Mesodermal cell (in vitro differentiated cells): ENCODE measurements at regions not wholly inside any gene's neighbourhood (a gene's known extent, or its start where the extent isn't known, plus 50 kb on each side); places are given as distances from the start of the nearest gene placed in this dataset.

ENCODE experiments used
- H3K27ac ChIP-seq: 2 replicates; pipeline ENCODE4 v1.7.0; 2013; ENCODE audit warnings: mild to moderate bottlenecking, low read depth, low read length, moderate library complexity; ENCODE audit not compliant: severe bottlenecking
- H3K36me3 ChIP-seq: 2 replicates; pipeline ENCODE4 v1.7.1; 2013; ENCODE audit warnings: mild to moderate bottlenecking, low read length, moderate library complexity; ENCODE audit not compliant: control insufficient read depth, insufficient read depth
- H3K4me1 ChIP-seq: one replicate; pipeline ENCODE4 v1.7.1; 2013; ENCODE audit warnings: mild to moderate bottlenecking, low read length; ENCODE audit not compliant: insufficient read depth, control insufficient read depth, poor library complexity, severe bottlenecking
- H3K4me3 ChIP-seq: 2 replicates; pipeline ENCODE4 v1.7.0; 2013; ENCODE audit warnings: low read length, control low read depth, mild to moderate bottlenecking; ENCODE audit not compliant: insufficient read depth, poor library complexity, severe bottlenecking; ENCODE audit errors: extremely low read depth
- H3K9me3 ChIP-seq: 2 replicates; pipeline ENCODE4 v1.7.1; 2013; ENCODE audit warnings: mild to moderate bottlenecking, low read length, moderate library complexity; ENCODE audit not compliant: control insufficient read depth
- whole genome bisulfite sequencing, 2 experiments: methylation state at CpG; one replicate each; pipeline ENCODE4 v1.1.5; 2013; ENCODE audit warnings: missing lambda C conversion rate in 2 of 2; ENCODE audit not compliant: insufficient coverage in 2 of 2; 5-methylcytosine and 5-hydroxymethylcytosine counted together

DNA sequence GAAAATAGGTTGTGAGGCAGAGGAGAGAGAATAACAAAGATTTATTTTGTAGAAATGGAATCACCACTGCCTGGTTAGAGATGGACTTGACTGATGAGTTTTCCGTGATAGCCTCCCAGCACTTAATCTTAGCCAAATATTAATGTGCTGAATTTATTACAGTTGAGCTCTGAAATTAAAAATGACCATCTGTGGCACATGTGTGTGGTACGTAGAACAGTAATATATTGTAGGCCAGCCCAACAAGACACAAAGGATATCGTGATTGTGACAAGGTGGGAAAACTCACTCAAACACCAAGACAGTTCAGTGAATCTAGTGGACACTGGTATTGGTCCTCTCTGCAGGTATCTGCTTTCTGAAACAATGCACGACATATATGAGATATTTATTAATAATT lies 119.4 kb downstream of the HAO1 start:
- H3K36me3 ChIP-seq: no peaks in the 10 kb centered on the region

DNA sequence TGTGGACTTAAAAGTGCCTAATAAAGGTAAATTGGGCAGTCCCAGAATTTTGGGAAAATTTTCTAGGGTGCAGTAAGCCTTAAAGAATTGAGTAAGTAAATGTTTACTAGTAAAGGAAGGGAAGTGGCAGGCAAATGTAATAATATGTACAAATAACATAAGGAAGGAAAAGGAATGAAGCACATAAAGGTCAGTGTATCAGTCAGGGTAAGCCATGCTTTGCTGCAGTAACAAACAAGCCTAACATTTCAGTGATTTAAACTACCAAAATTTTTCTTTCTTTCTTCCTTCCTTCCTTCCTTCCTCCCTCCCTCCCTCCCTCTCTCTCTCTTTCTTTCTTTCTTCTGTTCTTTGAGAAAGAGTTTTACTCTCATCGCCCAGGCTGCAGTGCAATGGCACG lies 117.5 kb downstream of the HAO1 start:
- Histone ChIP-seq H3K27ac (no peak overlapping the region), H3K36me3 (no peaks in the 10 kb centered on the region), H3K4me1 (no peaks in the 10 kb centered on the region), H3K4me3 (no peak overlapping the region), H3K9me3 (no peaks in the 10 kb centered on the region)
- 100% methylated on average over 2 of the region's 2 CpGs; no CpG with 5 or more reads in 1 of the 2 experiments for WGBS, 2 experiments

More for the DNA sequence above, 119.4 kb downstream of the HAO1 start:
- H3K9me3 ChIP-seq: no peaks in the 10 kb centered on the region
- WGBS, 2 experiments: 93% methylated on average over 2 of the region's 4 CpGs; no CpG with 5 or more reads in 1 of the 2 experiments
- no peak overlapping the region for H3K27ac ChIP-seq
- no peak overlapping the region for H3K4me3 ChIP-seq
- H3K4me1 ChIP-seq: no peaks in the 10 kb centered on the region

DNA sequence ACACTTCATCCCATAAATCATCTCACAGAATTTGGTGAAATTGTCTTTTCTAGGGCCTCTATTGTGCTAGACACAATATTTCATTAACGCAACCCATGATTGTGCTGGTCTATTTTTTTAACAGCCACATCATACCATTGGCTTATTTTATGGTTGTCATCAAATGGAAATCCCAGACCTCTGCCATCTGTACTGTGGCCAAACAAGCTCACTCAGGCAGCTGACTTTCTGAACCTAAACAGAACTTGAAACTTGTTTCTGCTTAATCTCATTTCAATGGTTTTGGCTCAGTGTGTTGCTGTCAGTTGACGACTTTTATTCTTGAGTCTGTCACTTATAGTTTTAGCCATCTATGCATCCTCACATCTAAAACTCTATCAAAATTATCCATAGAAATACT lies 111.8 kb downstream of the HAO1 start:
- Histone ChIP-seq H3K9me3 (no peaks in the 10 kb centered on the region), H3K4me1 (no peaks in the 10 kb centered on the region), H3K27ac (no peak overlapping the region), H3K4me3 (no peak overlapping the region), H3K36me3 (no peaks in the 10 kb centered on the region)
- 80% methylated on average over 1 of the region's 2 CpGs; no CpG with 5 or more reads in 1 of the 2 experiments for WGBS, 2 experiments

DNA sequence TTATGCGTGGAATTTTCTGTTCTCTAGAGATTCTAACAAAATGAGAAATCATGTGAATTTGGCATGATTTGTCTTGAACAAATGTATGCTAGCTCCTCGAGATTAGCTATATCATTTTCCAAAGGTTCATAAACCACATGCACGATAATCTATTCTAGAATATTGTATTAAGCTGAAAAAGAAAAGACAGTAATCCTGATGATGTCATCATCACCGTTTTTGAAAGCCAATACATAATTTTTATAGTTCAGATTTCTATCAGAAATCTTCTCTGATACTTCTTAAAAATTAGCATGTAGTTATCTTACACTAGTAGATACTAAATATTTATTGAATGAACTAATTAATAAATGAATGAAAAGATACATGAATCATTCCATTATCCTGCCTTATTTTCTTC lies 111.2 kb downstream of the HAO1 start:
- 80% methylated on average over 1 of the region's 4 CpGs; no CpG with 5 or more reads in 1 of the 2 experiments for WGBS, 2 experiments
- no peaks in the 10 kb centered on the region for H3K4me1 ChIP-seq

DNA sequence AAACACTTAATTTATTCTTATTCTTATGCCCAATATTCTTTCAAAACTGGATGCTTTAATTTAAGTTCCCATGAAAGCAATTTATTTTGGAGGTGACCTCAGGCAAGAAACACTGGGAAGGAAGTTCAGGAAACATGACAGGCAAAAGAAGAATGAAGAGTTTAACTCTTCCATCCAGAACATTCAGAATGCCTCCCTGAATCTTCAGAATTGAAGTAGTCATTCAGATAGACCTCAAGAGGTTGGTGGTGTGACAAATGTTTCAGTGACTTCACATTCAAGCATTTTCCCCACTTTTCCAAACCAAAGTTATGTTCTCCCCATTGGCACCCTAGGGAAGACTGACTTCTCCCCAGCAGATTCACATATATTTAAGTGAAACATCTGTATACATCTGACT lies 110.5 kb downstream of the HAO1 start:
- H3K4me1 ChIP-seq: no peaks in the 10 kb centered on the region
- H3K36me3 ChIP-seq: no peaks in the 10 kb centered on the region
- H3K9me3 ChIP-seq: no peaks in the 10 kb centered on the region
- no peak overlapping the region for H3K27ac ChIP-seq
- no peak overlapping the region for H3K4me3 ChIP-seq

More for the DNA sequence above, 111.2 kb downstream of the HAO1 start:
- Histone ChIP-seq H3K36me3 (no peaks in the 10 kb centered on the region), H3K4me3 (no peak overlapping the region), H3K27ac (no peak overlapping the region), H3K9me3 (no peaks in the 10 kb centered on the region)
